Testis (tissue), 2 donors: ENCODE measurements at regions not wholly inside any gene's neighbourhood (a gene's known extent, or its start where the extent isn't known, plus 50 kb on each side); places are given as distances from the start of the nearest gene placed in this dataset.

ENCODE experiments used
- DNase-seq: peaks from one replicate; pipeline ENCODE4 v3.0.0-alpha.2; 2019
- H3K27ac ChIP-seq, 2 donors: fragments of 200-600 bp; sonication (generic); one replicate each; pipeline ENCODE4 v1.5.1; 2019
- H3K27me3 ChIP-seq: fragments of 200-600 bp; sonication (generic); one replicate; pipeline ENCODE4 v1.5.1; 2019
- H3K36me3 ChIP-seq: fragments of 200-600 bp; sonication (generic); one replicate; pipeline ENCODE4 v1.5.1; 2017; ENCODE audit warnings: low read depth; ENCODE audit errors: missing control alignments
- H3K4me1 ChIP-seq: fragments of 200-600 bp; sonication (generic); one replicate; pipeline ENCODE4 v1.5.1; 2019
- H3K4me3 ChIP-seq, 2 donors: fragments of 200-600 bp; sonication (generic); one replicate each; pipeline ENCODE4 v1.5.1; 2017 to 2019
- H3K9me3 ChIP-seq: fragments of 200-600 bp; sonication (generic); one replicate; pipeline ENCODE4 v1.5.1; 2017
- CTCF ChIP-seq, 3 experiments: fragments of 450-650 bp in 2 of 3; fragments of 200-600 bp in 1 of 3; sonication (generic) in 1 of 3; IDR thresholded peaks; one replicate each; pipeline ENCODE4 v1.5.1; 2016 to 2019; ENCODE audit warnings: antibody characterized with exemption in 3 of 3, mild to moderate bottlenecking in 2 of 3, moderate library complexity in 1 of 3
- POLR2A ChIP-seq: fragments of 450-650 bp; IDR thresholded peaks from one replicate; pipeline ENCODE4 v1.6.1; 2017; ENCODE audit warnings: antibody characterized with exemption, mild to moderate bottlenecking, moderate library complexity
- WGBS, 2 donors: methylation state at CpG; one replicate each; pipeline ENCODE4 v1.1.5; 2018; 5-methylcytosine and 5-hydroxymethylcytosine counted together
- intact Hi-C: fragments of 100-400 bp; cut with DNase I; formaldehyde crosslinking; loops from one replicate; pipeline ENCODE4 v1.15.1; 2023; ENCODE audit warnings: low total_unique reads

- WGBS, 2 donors, result 90 to 93% methylated on average over 4 of the region's 4 CpGs
- H3K27ac ChIP-seq, result no peak overlapping the region
Observed at GRCh38 chr21:29448766-29449165, 150.0 kb downstream of the BACH1 start.

GRCh38 chr21:29449306-29449950 lies 150.7 kb downstream of the BACH1 start:
- TF ChIP-seq CTCF (IDR thresholded peaks at IDR 0.05) (no peak), POLR2A (no peak)
- H3K27ac ChIP-seq, result no peak overlapping the region
- no peak for DNase-seq
- H3K9me3 ChIP-seq, result no peaks in the 10 kb centered on the region
- no peaks in the 10 kb centered on the region for H3K36me3 ChIP-seq
- no peaks in the 10 kb centered on the region for H3K27me3 ChIP-seq
- WGBS, 2 donors, result 85 to 89% methylated on average over 6 of the region's 6 CpGs
- intact Hi-C loops, result no loop called here
- H3K4me1 ChIP-seq, result no peaks in the 10 kb centered on the region
- H3K4me3 ChIP-seq, result no peak overlapping the region

More at GRCh38 chr21:29448766-29449165, 150.0 kb downstream of the BACH1 start:
- Histone ChIP-seq H3K4me1 (no peaks in the 10 kb centered on the region), H3K9me3 (no peaks in the 10 kb centered on the region), H3K4me3 (no peak overlapping the region), H3K27me3 (no peaks in the 10 kb centered on the region), H3K36me3 (no peaks in the 10 kb centered on the region)
- DNase-seq, result no peak
- intact Hi-C loops, result no loop called here
- no peak for TF ChIP-seq POLR2A
- TF ChIP-seq CTCF (IDR thresholded peaks at IDR 0.05), result no peak

GRCh38 chr21:29450058-29450457 lies 151.3 kb downstream of the BACH1 start:
- H3K4me3 ChIP-seq, result no peak overlapping the region
- H3K36me3 ChIP-seq, result no peaks in the 10 kb centered on the region
- H3K27ac ChIP-seq, result no peak overlapping the region
- WGBS, 2 donors, result 90 to 91% methylated on average over 6 of the region's 6 CpGs
- no peaks in the 10 kb centered on the region for H3K9me3 ChIP-seq
- intact Hi-C loops, result no loop called here
- H3K4me1 ChIP-seq, result no peaks in the 10 kb centered on the region
- no peak for TF ChIP-seq POLR2A
- DNase-seq, result no peak
- H3K27me3 ChIP-seq, result no peaks in the 10 kb centered on the region

GRCh38 chr21:29453511-29453910 lies 154.8 kb downstream of the BACH1 start:
- no peak for DNase-seq
- intact Hi-C loops, result no loop called here
- Histone ChIP-seq H3K4me1 (no peaks in the 10 kb centered on the region), H3K27ac (no peak overlapping the region), H3K36me3 (no peaks in the 10 kb centered on the region), H3K4me3 (no peak overlapping the region), H3K9me3 (no peaks in the 10 kb centered on the region), H3K27me3 (no peaks in the 10 kb centered on the region)
- 73 to 83% methylated on average over 3 of the region's 3 CpGs for whole genome bisulfite sequencing, 2 donors
- TF ChIP-seq CTCF (IDR thresholded peaks at IDR 0.05) (no peak), POLR2A (no peak)

- no peak for DNase-seq
- H3K27me3 ChIP-seq, result no peaks in the 10 kb centered on the region
- TF ChIP-seq CTCF (IDR thresholded peaks at IDR 0.05), result no peak
- no peak for TF ChIP-seq POLR2A
- H3K27ac ChIP-seq, result no peak overlapping the region
- H3K36me3 ChIP-seq, result no peaks in the 10 kb centered on the region
- H3K4me3 ChIP-seq, result no peak overlapping the region
- no peaks in the 10 kb centered on the region for H3K9me3 ChIP-seq
- no peaks in the 10 kb centered on the region for H3K4me1 ChIP-seq
- intact Hi-C loops, result no loop called here
- WGBS, 2 donors, result 62 to 63% methylated on average over 1 of the region's 1 CpG
Observed at GRCh38 chr21:29454179-29454578, 155.5 kb downstream of the BACH1 start.
